ACC112 (cell line): ENCODE measurements at regions not wholly inside any gene's neighbourhood (a gene's known extent, or its start where the extent isn't known, plus 50 kb on each side); places are given as distances from the start of the nearest gene placed in this dataset.

Experiments used
- H2AFZ ChIP-seq: fragments of 200-600 bp; sonication (generic); one replicate; pipeline ENCODE4 v1.6.0; 2017; ENCODE audit warnings: antibody characterized with exemption, low read length; ENCODE audit not compliant: unreplicated experiment
- H3K27ac ChIP-seq: fragments of 200-600 bp; sonication (generic); 2 replicates; pipeline ENCODE4 v1.5.1; 2014; ENCODE audit warnings: low read depth, mild to moderate bottlenecking, antibody characterized with exemption, low read length, moderate library complexity
- H3K27me3 ChIP-seq: fragments of 200-600 bp; sonication (generic); 2 replicates; pipeline ENCODE4 v1.6.1; 2014; ENCODE audit warnings: mild to moderate bottlenecking, antibody characterized with exemption, low read length, moderate library complexity, mixed read lengths; ENCODE audit not compliant: insufficient read depth
- H3K36me3 ChIP-seq: fragments of 200-600 bp; sonication (generic); 2 replicates; pipeline ENCODE4 v1.6.1; 2016; ENCODE audit warnings: mild to moderate bottlenecking, antibody characterized with exemption, low read length, moderate library complexity, mixed read lengths; ENCODE audit not compliant: insufficient read depth
- H3K4me1 ChIP-seq: fragments of 200-600 bp; sonication (generic); one replicate; pipeline ENCODE4 v1.6.1; 2016; ENCODE audit warnings: low read length, mixed read lengths; ENCODE audit not compliant: insufficient read depth, unreplicated experiment, control insufficient read depth
- H3K4me3 ChIP-seq: fragments of 200-600 bp; sonication (generic); 2 replicates; pipeline ENCODE4 v1.5.1; 2014; ENCODE audit warnings: mild to moderate bottlenecking, low read depth, low read length
- H3K79me2 ChIP-seq: fragments of 200-600 bp; sonication (generic); one replicate; pipeline ENCODE4 v1.6.0; 2016; ENCODE audit warnings: low read length; ENCODE audit not compliant: control insufficient read depth, unreplicated experiment, insufficient read depth

DNA sequence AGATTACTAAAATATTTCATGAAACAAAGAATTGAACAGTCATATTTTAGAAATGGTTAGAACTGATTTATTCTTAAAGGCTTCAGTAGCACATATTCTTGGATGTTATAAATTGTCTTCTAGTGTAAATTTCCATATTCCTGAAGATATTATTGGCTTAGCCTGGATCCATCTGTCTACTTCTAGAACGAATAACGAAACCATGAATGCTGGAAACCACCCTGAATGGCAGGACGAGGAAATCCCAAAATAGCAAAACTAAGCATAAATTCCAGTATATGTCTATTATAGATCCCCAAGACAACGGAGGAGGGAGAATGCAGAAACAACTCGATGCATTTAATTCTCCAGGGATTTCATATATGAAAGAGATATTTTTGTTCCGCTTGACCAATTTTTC is 2191.0 kb upstream of the ACO1 start:
- Histone ChIP-seq H3K27ac (no peak overlapping the region), H3K27me3 (no peaks in the 10 kb centered on the region), H3K4me1 (no peaks in the 10 kb centered on the region), H3K79me2 (no peaks in the 10 kb centered on the region), H2AFZ (no peak overlapping the region), H3K36me3 (no peaks in the 10 kb centered on the region), H3K4me3 (no peak overlapping the region)

- Histone ChIP-seq H3K27me3 (no peaks in the 10 kb centered on the region), H3K4me1 (no peaks in the 10 kb centered on the region), H3K36me3 (no peaks in the 10 kb centered on the region), H3K27ac (no peak overlapping the region), H3K4me3 (no peak overlapping the region), H2AFZ (no peak overlapping the region), H3K79me2 (no peaks in the 10 kb centered on the region)
Measured at GRCh38 chr9:30196941-30197340, 2187.5 kb upstream of the ACO1 start.

- no peaks in the 10 kb centered on the region for H3K79me2 ChIP-seq
- H3K36me3 ChIP-seq: no peaks in the 10 kb centered on the region
- no peak overlapping the region for H3K4me3 ChIP-seq
- H3K4me1 ChIP-seq: no peaks in the 10 kb centered on the region
- no peaks in the 10 kb centered on the region for H3K27me3 ChIP-seq
- no peak overlapping the region for H3K27ac ChIP-seq
- H2AFZ ChIP-seq: no peak overlapping the region
Measured at GRCh38 chr9:30197453-30197852, 2187.0 kb upstream of the ACO1 start.

DNA sequence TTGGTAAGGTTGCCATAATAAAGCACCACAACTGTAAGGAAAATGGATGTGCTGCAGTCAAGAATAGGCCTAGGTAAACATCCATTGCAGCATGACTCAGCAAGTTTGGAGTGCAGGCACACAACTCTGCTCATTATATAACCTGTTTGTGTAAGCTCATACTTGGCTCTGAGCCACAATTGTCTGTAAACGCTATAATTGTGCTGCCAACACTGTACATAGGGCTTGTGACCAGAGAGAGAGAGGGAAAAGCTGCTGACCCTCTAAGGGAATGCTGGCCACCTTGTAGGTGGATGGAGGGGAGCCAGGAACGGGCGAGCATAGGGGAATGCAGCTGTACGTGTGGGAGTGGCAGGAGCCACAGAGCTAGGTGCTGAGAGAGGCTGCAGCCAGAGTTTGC is 2186.5 kb upstream of the ACO1 start:
- Histone ChIP-seq H3K79me2 (no peaks in the 10 kb centered on the region), H3K36me3 (no peaks in the 10 kb centered on the region), H3K27me3 (no peaks in the 10 kb centered on the region), H2AFZ (no peak overlapping the region), H3K4me3 (no peak overlapping the region), H3K4me1 (no peaks in the 10 kb centered on the region), H3K27ac (no peak overlapping the region)

- no peaks in the 10 kb centered on the region for H3K4me1 ChIP-seq
- no peaks in the 10 kb centered on the region for H3K79me2 ChIP-seq
- no peak overlapping the region for H3K4me3 ChIP-seq
- no peaks in the 10 kb centered on the region for H3K27me3 ChIP-seq
- no peak overlapping the region for H2AFZ ChIP-seq
- no peak overlapping the region for H3K27ac ChIP-seq
- no peaks in the 10 kb centered on the region for H3K36me3 ChIP-seq
Measured at GRCh38 chr9:30198463-30199309, 2185.8 kb upstream of the ACO1 start.

GRCh38 chr9:30201024-30201423 is 2183.4 kb upstream of the ACO1 start:
- Histone ChIP-seq H3K4me3 (no peak overlapping the region), H3K79me2 (no peaks in the 10 kb centered on the region), H3K27ac (no peak overlapping the region), H3K36me3 (no peaks in the 10 kb centered on the region), H3K27me3 (no peaks in the 10 kb centered on the region), H2AFZ (no peak overlapping the region), H3K4me1 (no peaks in the 10 kb centered on the region)

GRCh38 chr9:30235068-30235467 is 2149.4 kb upstream of the ACO1 start:
- Histone ChIP-seq H3K79me2 (no peaks in the 10 kb centered on the region), H3K27ac (no peak overlapping the region), H2AFZ (no peak overlapping the region), H3K4me3 (no peak overlapping the region), H3K4me1 (no peaks in the 10 kb centered on the region), H3K36me3 (no peaks in the 10 kb centered on the region), H3K27me3 (no peaks in the 10 kb centered on the region)

DNA sequence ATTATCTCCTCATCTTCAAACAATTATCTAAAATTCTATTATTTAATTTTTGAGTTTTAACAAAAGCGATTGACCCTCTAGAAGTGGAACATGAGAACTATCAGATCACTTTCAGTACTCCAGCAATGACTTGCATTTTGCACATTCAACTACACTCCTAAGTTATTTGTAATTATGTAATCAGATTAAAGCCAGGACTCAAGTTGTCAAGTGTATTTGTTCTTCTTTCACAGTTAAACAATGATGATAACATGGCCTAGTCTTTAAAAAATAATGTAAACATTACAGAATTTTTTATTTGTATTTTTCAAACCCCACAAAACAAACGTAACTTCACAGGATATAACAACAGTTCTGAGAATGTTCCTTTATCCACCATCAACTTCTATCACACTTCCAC is 2148.9 kb upstream of the ACO1 start:
- Histone ChIP-seq H3K27ac (no peak overlapping the region), H3K4me1 (no peaks in the 10 kb centered on the region), H2AFZ (no peak overlapping the region), H3K36me3 (no peaks in the 10 kb centered on the region), H3K27me3 (no peaks in the 10 kb centered on the region), H3K79me2 (no peaks in the 10 kb centered on the region), H3K4me3 (no peak overlapping the region)

- no peaks in the 10 kb centered on the region for H3K79me2 ChIP-seq
- H3K4me3 ChIP-seq: no peak overlapping the region
- no peak overlapping the region for H2AFZ ChIP-seq
- no peaks in the 10 kb centered on the region for H3K27me3 ChIP-seq
- no peak overlapping the region for H3K27ac ChIP-seq
- H3K4me1 ChIP-seq: no peaks in the 10 kb centered on the region
- no peaks in the 10 kb centered on the region for H3K36me3 ChIP-seq
Measured at GRCh38 chr9:30239878-30240277, 2144.6 kb upstream of the ACO1 start.

DNA sequence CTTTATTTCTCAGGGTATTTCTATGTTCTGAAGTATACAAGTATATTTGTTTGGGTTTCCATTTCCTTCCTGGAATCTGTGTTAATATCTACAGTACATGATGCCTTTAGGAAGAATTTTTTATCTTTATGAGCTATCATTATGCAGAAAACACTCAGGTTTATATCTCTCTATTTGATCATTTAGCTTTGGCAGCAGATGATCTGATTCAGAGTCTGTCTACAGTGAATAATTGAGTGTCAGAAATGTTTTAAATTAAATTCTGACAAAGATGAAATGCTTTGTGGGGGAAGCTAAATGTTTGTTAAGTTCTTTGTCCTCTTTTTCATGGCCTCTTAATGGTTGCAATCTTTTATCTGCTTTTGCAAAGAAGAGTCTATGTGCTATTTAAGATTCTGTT is 2141.0 kb upstream of the ACO1 start:
- Histone ChIP-seq H2AFZ (no peak overlapping the region), H3K4me3 (no peak overlapping the region), H3K4me1 (no peaks in the 10 kb centered on the region), H3K27ac (no peak overlapping the region), H3K36me3 (no peaks in the 10 kb centered on the region), H3K27me3 (no peaks in the 10 kb centered on the region), H3K79me2 (no peaks in the 10 kb centered on the region)

GRCh38 chr9:30244877-30245276 is 2139.6 kb upstream of the ACO1 start:
- H3K36me3 ChIP-seq: no peaks in the 10 kb centered on the region
- H3K79me2 ChIP-seq: no peaks in the 10 kb centered on the region
- no peaks in the 10 kb centered on the region for H3K4me1 ChIP-seq
- no peak overlapping the region for H3K4me3 ChIP-seq
- no peaks in the 10 kb centered on the region for H3K27me3 ChIP-seq
- H2AFZ ChIP-seq: no peak overlapping the region
- no peak overlapping the region for H3K27ac ChIP-seq
